MM.1S (cell line): ENCODE measurements at regions not wholly inside any gene's neighbourhood (a gene's known extent, or its start where the extent isn't known, plus 50 kb on each side); places are given as distances from the start of the nearest gene placed in this dataset.

Experiments
- DNase-seq: peaks from one replicate; pipeline ENCODE4 v3.0.0-alpha.2; 2015
- H2AFZ ChIP-seq: fragments of 300-600 bp; sonication (generic); 2 replicates; pipeline ENCODE4 v1.6.0; 2016; ENCODE audit warnings: antibody characterized with exemption, low read length
- H3F3A ChIP-seq: fragments of 300-600 bp; sonication (generic); 2 replicates; pipeline ENCODE4 v1.6.1; 2016; ENCODE audit warnings: mild to moderate bottlenecking, antibody characterized with exemption, low read length, moderate library complexity, mixed read lengths; ENCODE audit not compliant: insufficient read depth
- H3K27ac ChIP-seq: fragments of 300-600 bp; sonication (generic); 2 replicates; pipeline ENCODE4 v1.5.1; 2016; ENCODE audit warnings: mild to moderate bottlenecking, low read length
- H3K27me3 ChIP-seq: fragments of 300-600 bp; sonication (generic); replicated peaks from 2 replicates; pipeline ENCODE4 v1.6.0; 2016; ENCODE audit warnings: low read length; ENCODE audit not compliant: insufficient read depth
- H3K36me3 ChIP-seq: fragments of 300-600 bp; sonication (generic); replicated peaks from 2 replicates; pipeline ENCODE4 v1.6.1; 2016; ENCODE audit warnings: mild to moderate bottlenecking, low read length, mixed read lengths; ENCODE audit not compliant: insufficient read depth
- H3K4me1 ChIP-seq: fragments of 300-600 bp; sonication (generic); 2 replicates; pipeline ENCODE4 v1.6.1; 2016; ENCODE audit warnings: low read length, mixed read lengths
- H3K4me2 ChIP-seq: fragments of 300-600 bp; sonication (generic); 2 replicates; pipeline ENCODE4 v1.6.0; 2016; ENCODE audit warnings: low read depth, low read length
- H3K4me3 ChIP-seq: fragments of 300-600 bp; sonication (generic); 2 replicates; pipeline ENCODE4 v1.5.1; 2016; ENCODE audit warnings: low read length, mixed read lengths
- H3K79me2 ChIP-seq: fragments of 300-600 bp; sonication (generic); 2 replicates; pipeline ENCODE4 v1.6.1; 2016; ENCODE audit warnings: mixed run types, low read length, mixed read lengths
- H3K9ac ChIP-seq: fragments of 300-600 bp; sonication (generic); 2 replicates; pipeline ENCODE4 v1.6.1; 2016; ENCODE audit warnings: low read length, mixed read lengths
- H3K9me2 ChIP-seq: fragments of 300-600 bp; sonication (generic); replicated peaks from 2 replicates; pipeline ENCODE4 v1.6.1; 2016; ENCODE audit warnings: mild to moderate bottlenecking, low read length, mixed read lengths; ENCODE audit not compliant: insufficient read depth
- H3K9me3 ChIP-seq: fragments of 300-600 bp; sonication (generic); replicated peaks from 2 replicates; pipeline ENCODE4 v1.6.1; 2016; ENCODE audit warnings: mild to moderate bottlenecking, low read length, mixed read lengths; ENCODE audit not compliant: insufficient read depth
- H4K20me1 ChIP-seq: fragments of 300-600 bp; sonication (generic); 2 replicates; pipeline ENCODE4 v1.6.1; 2016; ENCODE audit warnings: mild to moderate bottlenecking, low read length, moderate library complexity, mixed read lengths; ENCODE audit not compliant: insufficient read depth
- EZH2 ChIP-seq: fragments of 300-600 bp; sonication (generic); optimal IDR thresholded peaks from 2 replicates; pipeline ENCODE3; 2017; ENCODE audit warnings: low read depth, mild to moderate bottlenecking, antibody characterized with exemption, low read length, mixed read lengths
- EZH2phosphoT487 ChIP-seq: fragments of 300-600 bp; sonication (generic); IDR thresholded peaks from 2 replicates; pipeline ENCODE4 v1.6.1; 2018; ENCODE audit warnings: antibody characterized with exemption, low read length
- TF ChIP-seq, protein P1 (sequence below): fragments of 300-600 bp; sonication (generic); IDR thresholded peaks from 2 replicates; pipeline ENCODE4 v1.5.1; 2016; ENCODE audit warnings: antibody characterized with exemption, low read length, mixed read lengths

DNA sequence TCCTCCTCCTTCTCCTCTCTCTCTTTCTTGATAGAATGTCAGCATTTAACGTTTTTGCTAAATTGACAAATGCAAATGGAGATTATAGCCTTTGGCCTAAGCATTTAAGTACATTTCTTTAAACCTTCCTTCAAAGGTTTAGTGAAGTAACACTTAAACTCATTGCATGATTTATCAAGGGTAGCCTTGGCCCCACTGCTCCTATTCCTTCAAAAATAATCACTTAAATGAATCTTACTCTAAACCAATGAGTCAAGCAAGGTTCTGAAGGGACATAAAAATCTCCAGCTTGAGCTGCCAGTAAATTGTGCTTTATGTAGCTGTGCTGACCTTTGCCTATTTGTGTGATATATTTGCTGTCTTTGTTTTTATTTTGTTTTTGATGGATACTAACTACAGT is 358.5 kb upstream of the AKR1E2 start:
- no peak for DNase-seq
- Histone ChIP-seq H3K9ac (no peak overlapping the region), H3K4me2 (no peak overlapping the region), H3F3A (no peaks in the 10 kb centered on the region), H3K27me3 (no peaks in the 10 kb centered on the region), H3K4me3 (no peak overlapping the region), H3K27ac (no peak overlapping the region), H3K4me1 (no peaks in the 10 kb centered on the region), H3K79me2 (no peaks in the 10 kb centered on the region), H3K9me3 (no peaks in the 10 kb centered on the region), H4K20me1 (no peaks in the 10 kb centered on the region), H3K9me2 (no peaks in the 10 kb centered on the region), H3K36me3 (no peaks in the 10 kb centered on the region), H2AFZ (no peak overlapping the region)
- TF ChIP-seq, protein P1, sequence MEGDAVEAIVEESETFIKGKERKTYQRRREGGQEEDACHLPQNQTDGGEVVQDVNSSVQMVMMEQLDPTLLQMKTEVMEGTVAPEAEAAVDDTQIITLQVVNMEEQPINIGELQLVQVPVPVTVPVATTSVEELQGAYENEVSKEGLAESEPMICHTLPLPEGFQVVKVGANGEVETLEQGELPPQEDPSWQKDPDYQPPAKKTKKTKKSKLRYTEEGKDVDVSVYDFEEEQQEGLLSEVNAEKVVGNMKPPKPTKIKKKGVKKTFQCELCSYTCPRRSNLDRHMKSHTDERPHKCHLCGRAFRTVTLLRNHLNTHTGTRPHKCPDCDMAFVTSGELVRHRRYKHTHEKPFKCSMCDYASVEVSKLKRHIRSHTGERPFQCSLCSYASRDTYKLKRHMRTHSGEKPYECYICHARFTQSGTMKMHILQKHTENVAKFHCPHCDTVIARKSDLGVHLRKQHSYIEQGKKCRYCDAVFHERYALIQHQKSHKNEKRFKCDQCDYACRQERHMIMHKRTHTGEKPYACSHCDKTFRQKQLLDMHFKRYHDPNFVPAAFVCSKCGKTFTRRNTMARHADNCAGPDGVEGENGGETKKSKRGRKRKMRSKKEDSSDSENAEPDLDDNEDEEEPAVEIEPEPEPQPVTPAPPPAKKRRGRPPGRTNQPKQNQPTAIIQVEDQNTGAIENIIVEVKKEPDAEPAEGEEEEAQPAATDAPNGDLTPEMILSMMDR: no peak
- TF ChIP-seq EZH2: no peak
- no peak for TF ChIP-seq EZH2phosphoT487

- H3K27ac ChIP-seq: no peak overlapping the region
- H3K79me2 ChIP-seq: no peaks in the 10 kb centered on the region
- no peak for DNase-seq
- H3K9ac ChIP-seq: no peak overlapping the region
- no peak overlapping the region for H2AFZ ChIP-seq
- no peak overlapping the region for H3K4me3 ChIP-seq
- H3K9me2 ChIP-seq: no peaks in the 10 kb centered on the region
- H3K4me2 ChIP-seq: no peak overlapping the region
- H3K4me1 ChIP-seq: no peaks in the 10 kb centered on the region
- H3K27me3 ChIP-seq: no peaks in the 10 kb centered on the region
- H3K36me3 ChIP-seq: no peaks in the 10 kb centered on the region
- H3K9me3 ChIP-seq: no peaks in the 10 kb centered on the region
- TF ChIP-seq, protein P1: no peak
- TF ChIP-seq EZH2phosphoT487 (no peak), EZH2 (no peak)
- no peaks in the 10 kb centered on the region for H4K20me1 ChIP-seq
- H3F3A ChIP-seq: no peaks in the 10 kb centered on the region
Observed at GRCh38 chr10:4460267-4460666, 365.7 kb upstream of the AKR1E2 start.

GRCh38 chr10:4459531-4459930 is 366.5 kb upstream of the AKR1E2 start:
- no peak overlapping the region for H3K4me3 ChIP-seq
- no peaks in the 10 kb centered on the region for H3K79me2 ChIP-seq
- H2AFZ ChIP-seq: no peak overlapping the region
- DNase-seq: no peak
- no peak overlapping the region for H3K9ac ChIP-seq
- TF ChIP-seq EZH2 (no peak), EZH2phosphoT487 (no peak)
- TF ChIP-seq, protein P1: no peak
- no peaks in the 10 kb centered on the region for H4K20me1 ChIP-seq
- no peaks in the 10 kb centered on the region for H3K27me3 ChIP-seq
- H3K36me3 ChIP-seq: no peaks in the 10 kb centered on the region
- H3K4me1 ChIP-seq: no peaks in the 10 kb centered on the region
- H3K9me2 ChIP-seq: no peaks in the 10 kb centered on the region
- no peaks in the 10 kb centered on the region for H3K9me3 ChIP-seq
- no peaks in the 10 kb centered on the region for H3F3A ChIP-seq
- no peak overlapping the region for H3K27ac ChIP-seq
- no peak overlapping the region for H3K4me2 ChIP-seq

DNA sequence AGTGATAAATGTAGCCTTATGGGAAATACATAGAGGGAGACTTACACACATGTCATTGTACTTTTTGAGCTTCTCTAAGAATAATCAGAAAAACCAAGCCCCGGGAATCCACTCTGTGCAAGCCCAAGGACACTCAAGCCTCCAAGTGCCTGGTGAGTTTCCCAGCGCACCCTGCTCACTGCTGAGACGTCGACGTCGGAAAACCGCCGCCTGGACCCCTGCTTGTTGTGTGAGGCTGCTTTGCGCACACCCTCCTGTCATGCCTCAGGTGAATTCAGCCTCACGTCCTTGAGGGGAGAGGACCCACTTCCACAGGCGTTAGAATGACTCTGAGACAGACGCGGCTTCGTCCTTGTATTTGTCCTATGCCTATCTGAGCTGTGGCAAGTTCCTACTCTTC is 368.4 kb upstream of the AKR1E2 start:
- H2AFZ ChIP-seq: no peak overlapping the region
- no peak overlapping the region for H3K4me3 ChIP-seq
- no peaks in the 10 kb centered on the region for H3K36me3 ChIP-seq
- no peaks in the 10 kb centered on the region for H3F3A ChIP-seq
- H3K9me3 ChIP-seq: no peaks in the 10 kb centered on the region
- no peaks in the 10 kb centered on the region for H3K79me2 ChIP-seq
- H3K27me3 ChIP-seq: no peaks in the 10 kb centered on the region
- TF ChIP-seq EZH2: no peak
- TF ChIP-seq, protein P1: no peak
- no peak for TF ChIP-seq EZH2phosphoT487
- no peak overlapping the region for H3K4me2 ChIP-seq
- H4K20me1 ChIP-seq: no peaks in the 10 kb centered on the region
- H3K27ac ChIP-seq: no peak overlapping the region
- no peak overlapping the region for H3K9ac ChIP-seq
- DNase-seq: no peak
- H3K4me1 ChIP-seq: no peaks in the 10 kb centered on the region
- no peaks in the 10 kb centered on the region for H3K9me2 ChIP-seq
